ENCODE measurements at regions not wholly inside any gene's neighbourhood (a gene's known extent, or its start where the extent isn't known, plus 50 kb on each side); places are given as distances from the start of the nearest gene placed in this dataset.

GRCh38 chr18:24840640-24841039 is 380.2 kb downstream of the HRH4 start (continued):
- TF ChIP-seq RARB (CRISPR knock-in tag; IDR thresholded peaks at IDR 0.05) (no peak), ZFP3 (CRISPR knock-in tag; IDR thresholded peaks at IDR 0.05) (no peak)

DNA sequence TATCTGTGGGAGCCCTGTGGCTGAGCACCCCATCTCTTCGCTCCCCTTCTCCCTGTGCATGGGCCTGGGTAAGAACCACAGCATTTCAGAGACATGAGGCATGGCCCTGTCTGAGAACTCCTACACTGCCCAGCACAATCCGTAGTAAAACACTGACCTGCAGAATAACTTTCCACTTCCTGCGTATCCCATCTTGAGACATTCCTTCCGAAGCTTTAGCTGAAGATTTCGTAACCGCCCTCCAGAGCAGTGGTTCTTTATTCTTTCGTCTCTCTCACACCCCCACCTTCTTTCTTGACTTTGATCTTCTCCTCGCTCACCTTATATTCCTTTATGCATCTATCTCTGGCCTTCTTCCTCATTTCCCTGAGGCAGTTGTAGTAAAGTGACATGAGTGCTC is 381.1 kb downstream of the HRH4 start:
- ATAC-seq = no peak

GRCh38 chr18:24843123-24843522 is 382.7 kb downstream of the HRH4 start:
- ATAC-seq = no peak
- TF ChIP-seq CREB5 (CRISPR knock-in tag; IDR thresholded peaks at IDR 0.05; ENCODE audit: low read depth) (no peak), TSHZ2 (CRISPR knock-in tag; IDR thresholded peaks at IDR 0.05) (no peak)

More for the DNA sequence above, 381.1 kb downstream of the HRH4 start:
- TF ChIP-seq POU6F1 (CRISPR knock-in tag; IDR thresholded peaks at IDR 0.05; ENCODE audit: borderline replicate concordance, low read depth) (no peak), PPARA (CRISPR knock-in tag; IDR thresholded peaks at IDR 0.05; ENCODE audit: borderline replicate concordance) (no peak), GLIS3 (CRISPR knock-in tag; IDR thresholded peaks at IDR 0.05) (no peak), ZNF70 (CRISPR knock-in tag; IDR thresholded peaks at IDR 0.05) (no peak), ARNTL (CRISPR knock-in tag; IDR thresholded peaks at IDR 0.05; ENCODE audit: borderline replicate concordance, low read depth) (no peak), OSR1 (CRISPR knock-in tag; IDR thresholded peaks at IDR 0.05) (no peak), CSDC2 (CRISPR knock-in tag; IDR thresholded peaks at IDR 0.05) (no peak), TCF4 (CRISPR knock-in tag; IDR thresholded peaks at IDR 0.05; ENCODE audit: borderline replicate concordance) (no peak), ZFP30 (CRISPR knock-in tag; IDR thresholded peaks at IDR 0.05) (no peak)

GRCh38 chr18:24846138-24846537 is 385.7 kb downstream of the HRH4 start:
- no peak for ATAC-seq
- TF ChIP-seq BACH2 (CRISPR knock-in tag; IDR thresholded peaks at IDR 0.05; ENCODE audit: borderline replicate concordance) = no peak
- no peak for TF ChIP-seq SNAI2 (CRISPR knock-in tag; IDR thresholded peaks at IDR 0.05)
- TF ChIP-seq CREB5 (CRISPR knock-in tag; IDR thresholded peaks at IDR 0.05; ENCODE audit: low read depth) = no peak
- no peak for TF ChIP-seq ZNF8 (CRISPR knock-in tag; IDR thresholded peaks at IDR 0.05)
- TF ChIP-seq CSRNP3 (CRISPR knock-in tag; IDR thresholded peaks at IDR 0.05) = no peak
- no peak for TF ChIP-seq ISL1 (CRISPR knock-in tag; IDR thresholded peaks at IDR 0.05)
- TF ChIP-seq, protein P1, sequence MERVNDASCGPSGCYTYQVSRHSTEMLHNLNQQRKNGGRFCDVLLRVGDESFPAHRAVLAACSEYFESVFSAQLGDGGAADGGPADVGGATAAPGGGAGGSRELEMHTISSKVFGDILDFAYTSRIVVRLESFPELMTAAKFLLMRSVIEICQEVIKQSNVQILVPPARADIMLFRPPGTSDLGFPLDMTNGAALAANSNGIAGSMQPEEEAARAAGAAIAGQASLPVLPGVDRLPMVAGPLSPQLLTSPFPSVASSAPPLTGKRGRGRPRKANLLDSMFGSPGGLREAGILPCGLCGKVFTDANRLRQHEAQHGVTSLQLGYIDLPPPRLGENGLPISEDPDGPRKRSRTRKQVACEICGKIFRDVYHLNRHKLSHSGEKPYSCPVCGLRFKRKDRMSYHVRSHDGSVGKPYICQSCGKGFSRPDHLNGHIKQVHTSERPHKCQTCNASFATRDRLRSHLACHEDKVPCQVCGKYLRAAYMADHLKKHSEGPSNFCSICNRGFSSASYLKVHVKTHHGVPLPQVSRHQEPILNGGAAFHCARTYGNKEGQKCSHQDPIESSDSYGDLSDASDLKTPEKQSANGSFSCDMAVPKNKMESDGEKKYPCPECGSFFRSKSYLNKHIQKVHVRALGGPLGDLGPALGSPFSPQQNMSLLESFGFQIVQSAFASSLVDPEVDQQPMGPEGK (CRISPR knock-in tag; IDR thresholded peaks at IDR 0.05; ENCODE audit: borderline replicate concordance) = no peak
- no peak for TF ChIP-seq TSHZ2 (CRISPR knock-in tag; IDR thresholded peaks at IDR 0.05)
- no peak for TF ChIP-seq OSR1 (CRISPR knock-in tag; IDR thresholded peaks at IDR 0.05)
- no peak for TF ChIP-seq ZNF565 (CRISPR knock-in tag; conservative IDR thresholded peaks at IDR 0.05; ENCODE audit: low read depth)
- TF ChIP-seq ARNTL (CRISPR knock-in tag; IDR thresholded peaks at IDR 0.05; ENCODE audit: borderline replicate concordance, low read depth) = no peak
- TF ChIP-seq RARB (CRISPR knock-in tag; IDR thresholded peaks at IDR 0.05) = no peak
- TF ChIP-seq TOX (CRISPR knock-in tag; IDR thresholded peaks at IDR 0.05; ENCODE audit: borderline replicate concordance) = no peak

Data from SK-N-SH treated with all-trans-retinoic acid at 6 μM for 48 hours (cell line).